8988T (cell line): ENCODE measurements at regions not wholly inside any gene's neighbourhood (a gene's known extent, or its start where the extent isn't known, plus 50 kb on each side); places are given as distances from the start of the nearest gene placed in this dataset.
"Not testable (repeated sequence)": the region's sequence is repeated elsewhere in the genome, so short reads cannot be mapped to it uniquely, and the experiment has no call there.

Experiments used
- DNase-seq: peaks from one replicate; pipeline ENCODE4 v3.0.0; 2011

GRCh38 chr6:74570044-74570443, 635.8 kb downstream of the COL12A1 start:
- DNase-seq = no peak

- no peak for DNase-seq
These were observed 637.0 kb downstream of the COL12A1 start for GRCh38 chr6:74568861-74569260.

GRCh38 chr6:74567923-74568290, 637.9 kb downstream of the COL12A1 start:
- DNase-seq = not testable (repeated sequence)

- no peak for DNase-seq
These were observed 638.5 kb downstream of the COL12A1 start for GRCh38 chr6:74567281-74567922.

GRCh38 chr6:74557236-74557635, 648.6 kb downstream of the COL12A1 start:
- no peak for DNase-seq

GRCh38 chr6:74554041-74554440, 651.8 kb downstream of the COL12A1 start:
- DNase-seq = no peak

- no peak for DNase-seq
These were observed 654.0 kb downstream of the COL12A1 start for GRCh38 chr6:74551896-74552295.

- no peak for DNase-seq
These were observed 655.0 kb downstream of the COL12A1 start for GRCh38 chr6:74550821-74551220.

- no peak for DNase-seq
These were observed 656.1 kb downstream of the COL12A1 start for GRCh38 chr6:74549746-74550145.

GRCh38 chr6:74534465-74535211, 671.2 kb downstream of the COL12A1 start:
- no peak for DNase-seq

GRCh38 chr6:74519163-74519562, 686.7 kb downstream of the COL12A1 start:
- no peak for DNase-seq

GRCh38 chr6:74518035-74518434, 687.8 kb downstream of the COL12A1 start:
- DNase-seq = no peak

GRCh38 chr6:74510878-74511277, 695.0 kb downstream of the COL12A1 start:
- DNase-seq = no peak

GRCh38 chr6:74507649-74508048, 698.2 kb downstream of the COL12A1 start:
- DNase-seq = no peak

GRCh38 chr6:74505391-74505790, 700.5 kb downstream of the COL12A1 start:
- no peak for DNase-seq

- DNase-seq = no peak
These were observed 700.9 kb downstream of the COL12A1 start for GRCh38 chr6:74504941-74505340.

GRCh38 chr6:74492587-74492986, 713.3 kb downstream of the COL12A1 start:
- no peak for DNase-seq

GRCh38 chr6:74491844-74492374, 713.9 kb downstream of the COL12A1 start:
- DNase-seq = no peak

GRCh38 chr6:74488726-74489125, 717.1 kb downstream of the COL12A1 start:
- DNase-seq = not testable (repeated sequence)

- DNase-seq = no peak
These were observed 723.7 kb downstream of the COL12A1 start for GRCh38 chr6:74482180-74482579.

- DNase-seq = no peak
These were observed 725.3 kb downstream of the COL12A1 start for GRCh38 chr6:74480561-74480960.

- DNase-seq = no peak
These were observed 725.9 kb downstream of the COL12A1 start for GRCh38 chr6:74479960-74480359.

GRCh38 chr6:74479420-74479819, 726.4 kb downstream of the COL12A1 start:
- DNase-seq = no peak

GRCh38 chr6:74474046-74474445, 731.8 kb downstream of the COL12A1 start:
- DNase-seq = not testable (repeated sequence)
